Bone marrow (tissue), 2 donors: ENCODE measurements at regions not wholly inside any gene's neighbourhood (a gene's known extent, or its start where the extent isn't known, plus 50 kb on each side); places are given as distances from the start of the nearest gene placed in this dataset.

Experiments used
- DNase-seq, 2 donors: peaks; one replicate each; lab custom pipeline; 2025; lab: John Stamatoyannopoulos, UW

DNA sequence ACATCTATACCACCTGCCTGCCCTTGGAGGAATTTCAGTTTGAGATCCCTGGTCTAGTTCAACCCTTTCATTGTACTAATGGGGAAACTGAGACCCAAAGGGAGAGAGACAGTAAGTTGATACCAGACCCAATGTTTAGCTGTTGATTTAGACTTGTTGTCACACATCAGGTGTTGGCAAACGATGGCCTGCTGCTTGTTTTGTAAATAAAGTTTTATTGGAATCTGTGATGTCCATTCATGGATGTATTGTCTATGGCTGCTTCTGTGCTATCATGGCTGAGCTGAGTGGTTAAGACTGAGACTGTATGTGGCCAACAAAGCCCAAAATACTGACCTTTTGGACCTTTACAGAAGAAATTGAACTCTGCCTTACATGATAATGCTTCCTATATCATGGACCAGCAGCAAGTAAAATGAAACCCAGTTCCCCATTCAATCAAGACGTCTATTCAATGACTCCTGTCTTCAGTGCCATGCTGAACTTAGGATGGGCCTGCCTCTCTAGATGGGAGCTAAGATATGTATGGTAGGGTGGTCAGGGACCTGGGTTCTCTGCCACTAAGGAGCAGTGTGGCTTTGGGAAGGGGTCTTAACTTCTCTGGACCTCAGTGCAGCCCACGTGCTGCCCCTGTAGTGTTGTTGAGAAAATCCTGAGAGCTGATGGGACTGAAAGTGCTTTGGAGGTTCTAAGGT is 111.0 kb downstream of the IRX5 start:
- no peak for DNase-seq

GRCh38 chr16:55042556-55043432 is 112.1 kb downstream of the IRX5 start:
- DNase-seq = no peak

DNA sequence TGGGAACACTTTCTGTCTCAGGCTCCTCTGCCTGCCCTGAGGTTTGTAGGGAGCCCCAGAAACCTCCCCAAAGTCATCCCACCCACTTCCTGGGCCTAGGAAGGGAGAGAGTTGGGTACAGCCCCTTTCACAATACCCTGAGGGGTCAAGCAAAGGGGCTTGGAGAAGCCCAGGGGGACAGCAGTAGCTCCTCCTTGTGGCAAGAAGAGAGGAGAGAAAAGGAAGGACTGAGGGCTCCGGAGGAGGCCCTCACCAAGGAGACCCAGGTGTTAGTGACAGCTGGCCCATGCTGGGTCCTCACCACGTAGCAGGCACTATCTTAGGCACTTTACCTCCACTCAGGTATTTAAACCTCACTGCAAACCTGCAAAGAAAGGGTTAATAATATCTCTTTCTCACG is 112.8 kb downstream of the IRX5 start:
- no peak for DNase-seq

GRCh38 chr16:55044201-55044975 is 113.7 kb downstream of the IRX5 start:
- DNase-seq = no peak

- no peak for DNase-seq
These were observed 114.7 kb downstream of the IRX5 start for GRCh38 chr16:55045329-55045728.

DNA sequence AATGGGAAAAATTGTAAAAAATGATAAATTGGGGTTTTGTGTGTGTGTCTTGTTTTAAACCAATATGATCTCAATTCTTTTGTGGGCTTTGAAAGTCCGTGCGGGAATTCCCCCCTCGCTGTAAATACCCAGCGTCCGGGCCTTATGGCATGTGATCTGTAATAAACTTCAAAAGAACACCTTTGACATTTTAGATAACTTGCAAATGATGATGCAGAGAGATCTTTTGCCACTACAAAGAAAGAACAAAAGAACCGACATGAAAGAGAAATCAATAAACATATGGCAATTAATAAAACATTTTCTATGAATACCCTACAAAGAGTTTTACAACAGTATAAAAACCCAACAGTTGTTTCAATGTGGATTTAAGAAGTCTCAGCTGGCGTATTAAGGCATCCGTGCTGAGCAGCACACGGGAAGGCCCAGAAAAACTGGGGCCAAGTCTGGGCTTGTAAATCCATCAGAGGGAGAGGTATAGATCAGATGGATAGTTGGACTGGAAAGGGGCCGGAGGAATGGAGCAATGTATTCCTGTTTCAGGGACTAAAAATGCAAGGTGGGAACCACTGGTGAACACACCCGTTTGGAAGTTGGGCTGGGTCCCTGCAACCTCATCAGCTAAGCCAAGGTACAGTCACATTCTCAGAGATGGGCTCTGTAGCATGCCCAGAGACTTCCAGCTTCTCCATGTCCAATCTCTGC is 115.2 kb downstream of the IRX5 start:
- DNase-seq = no peak

GRCh38 chr16:55046513-55046912 is 115.8 kb downstream of the IRX5 start:
- DNase-seq = no peak

GRCh38 chr16:55046916-55047315 is 116.3 kb downstream of the IRX5 start:
- DNase-seq = no peak

- no peak for DNase-seq
These were observed 116.7 kb downstream of the IRX5 start for GRCh38 chr16:55047331-55047730.

- no peak for DNase-seq
These were observed 117.3 kb downstream of the IRX5 start for GRCh38 chr16:55047903-55048497.

DNA sequence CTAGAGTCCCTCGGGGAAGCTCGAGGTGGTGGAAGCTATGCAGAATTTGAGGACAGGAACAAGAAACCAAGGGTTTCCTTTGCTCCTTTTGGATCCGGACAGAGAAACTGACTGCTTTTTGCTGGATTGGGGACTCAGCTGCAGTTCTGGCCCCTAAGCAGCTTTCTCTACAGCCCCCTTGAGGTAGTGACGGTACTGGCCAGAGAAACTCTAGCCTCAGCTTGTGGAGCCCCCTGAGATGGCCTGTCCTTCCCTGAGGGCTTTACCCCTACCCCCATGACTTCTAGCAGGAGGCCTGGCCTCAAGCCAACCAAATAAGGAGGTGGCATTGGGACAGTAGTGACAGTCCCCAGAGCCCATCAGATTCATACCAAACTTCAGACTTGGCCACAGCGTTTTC is 118.1 kb downstream of the IRX5 start:
- no peak for DNase-seq

- DNase-seq = no peak
These were observed 121.1 kb downstream of the IRX5 start for GRCh38 chr16:55051571-55052347.

DNA sequence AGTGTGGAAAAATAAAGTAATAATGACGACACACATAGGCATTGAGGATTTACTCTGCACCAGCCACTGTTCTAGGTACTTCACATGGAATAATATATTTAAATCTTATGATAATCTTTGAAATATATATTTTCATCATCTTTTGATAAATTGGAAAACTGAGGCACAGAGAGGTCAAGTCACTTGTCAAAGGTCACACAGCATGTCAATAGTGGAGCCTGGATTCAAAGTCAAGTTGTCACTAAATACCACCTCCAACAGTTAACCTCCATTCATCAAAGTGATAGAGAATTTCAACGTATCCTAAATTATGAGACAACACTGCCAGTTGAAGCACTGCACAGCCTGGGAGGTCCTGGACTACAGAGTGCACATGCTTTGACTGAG is 121.7 kb downstream of the IRX5 start:
- DNase-seq = no peak

DNA sequence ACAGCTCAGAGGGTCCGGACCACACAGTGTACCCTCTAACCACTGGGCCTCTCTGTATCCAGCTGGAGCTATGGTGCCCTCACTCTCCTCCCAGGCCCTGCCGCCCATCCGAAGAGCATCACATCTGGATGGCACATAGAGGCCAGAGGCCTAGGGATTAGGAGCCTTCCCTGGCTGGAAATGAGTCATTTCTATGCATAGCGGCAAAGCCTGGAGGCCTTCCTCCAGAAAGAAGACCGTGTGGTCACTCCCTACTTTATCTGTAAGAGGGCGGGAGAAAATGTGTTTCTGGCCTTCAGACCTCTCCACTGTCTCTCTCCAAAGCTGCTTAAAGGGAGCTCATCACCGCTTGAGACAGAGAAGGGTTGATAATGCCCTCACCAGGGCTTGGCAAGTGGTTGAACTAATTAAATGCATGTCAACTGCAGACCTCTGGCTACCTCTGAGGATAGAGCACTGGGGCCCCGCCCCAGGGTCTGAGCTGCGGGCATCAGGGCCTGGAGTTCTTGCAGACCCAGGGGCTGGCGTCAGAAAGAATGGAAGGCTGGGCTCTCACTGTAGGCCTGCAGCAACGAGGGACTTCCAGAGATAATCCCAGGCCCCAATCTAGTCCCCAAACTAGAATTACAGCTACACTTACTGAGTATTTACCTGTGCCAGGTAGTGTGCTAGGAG is 122.2 kb downstream of the IRX5 start:
- DNase-seq = no peak

DNA sequence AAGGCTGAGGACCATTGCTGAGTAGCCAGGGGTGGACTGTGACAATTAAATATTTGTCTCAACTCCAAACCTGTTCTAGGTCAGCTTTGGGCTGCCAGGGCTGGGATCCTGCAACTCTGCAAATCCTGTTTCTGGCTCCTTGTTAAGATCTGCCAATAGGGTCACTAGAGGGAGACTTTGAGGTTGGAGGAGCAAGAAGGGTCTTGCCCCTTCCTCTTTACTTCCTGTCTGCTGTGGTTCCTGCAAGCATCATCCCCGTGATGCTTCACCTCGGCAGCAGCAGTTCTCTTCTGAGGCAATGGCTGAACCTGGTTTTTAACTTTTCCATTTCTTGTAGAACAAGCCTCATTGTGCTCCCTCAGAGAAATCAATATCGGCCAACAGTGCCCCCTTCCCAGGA is 124.6 kb downstream of the IRX5 start:
- DNase-seq = no peak

DNA sequence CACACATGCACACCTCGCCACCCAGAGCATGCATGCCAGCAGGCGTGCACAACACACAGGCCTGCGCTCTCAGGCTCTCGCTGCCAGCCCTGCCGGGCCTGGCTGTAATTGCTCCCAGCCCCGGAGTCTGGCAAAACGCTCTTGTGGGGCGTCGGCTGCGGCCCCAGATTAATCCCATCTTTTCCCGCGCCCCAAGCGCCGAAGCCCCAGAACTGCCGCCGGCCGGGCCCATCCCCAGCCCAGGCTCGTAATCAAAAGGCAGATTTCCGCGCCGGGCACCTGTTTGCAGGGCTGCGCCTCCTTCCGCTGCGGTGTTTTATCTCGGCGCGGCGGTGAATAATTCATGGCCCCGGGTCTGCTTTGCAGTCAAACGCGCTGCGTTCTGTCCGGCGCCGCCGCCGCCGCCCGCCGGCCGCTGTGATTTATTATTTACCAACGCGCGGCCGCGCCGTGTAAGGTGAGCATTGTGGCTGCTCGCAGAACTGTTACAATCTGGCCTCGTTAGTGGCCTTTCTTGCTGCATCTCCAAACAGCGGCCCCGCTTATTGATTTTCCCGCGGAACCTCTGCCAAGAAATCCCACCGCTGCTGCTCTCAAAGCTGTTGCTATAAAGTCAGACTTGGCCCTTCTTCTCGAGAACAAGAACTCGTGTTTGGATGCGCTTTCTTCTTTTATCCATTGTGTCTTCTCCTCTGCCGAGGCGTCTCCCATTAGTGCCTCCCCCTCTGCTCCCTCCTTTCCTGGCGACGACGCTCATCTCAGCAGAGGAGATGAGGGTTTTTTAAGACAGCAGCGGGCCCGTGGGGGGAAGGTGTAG is 126.1 kb downstream of the IRX5 start:
- DNase-seq = no peak

- no peak for DNase-seq
These were observed 127.2 kb downstream of the IRX5 start for GRCh38 chr16:55057866-55058265.

DNA sequence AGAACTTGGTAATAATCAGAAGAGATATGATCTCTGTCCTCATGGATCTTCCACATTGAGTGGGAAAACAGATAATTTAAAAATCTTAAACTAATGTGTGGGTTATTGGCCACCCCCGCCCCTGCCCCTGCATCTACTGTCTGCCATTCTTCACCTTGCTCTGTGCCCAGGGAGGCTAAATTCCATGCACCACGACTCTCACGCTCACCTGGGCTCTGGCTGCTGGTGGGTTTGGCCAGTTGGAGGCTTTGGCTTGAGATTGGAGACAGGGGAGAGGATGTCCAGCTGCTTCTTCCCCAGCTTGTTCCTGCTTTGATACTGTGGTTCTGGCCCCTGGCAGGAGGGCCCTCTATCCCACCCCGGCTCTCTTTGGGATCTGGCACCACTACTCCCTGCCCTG is 127.9 kb downstream of the IRX5 start:
- DNase-seq = no peak

GRCh38 chr16:55059146-55059545 is 128.5 kb downstream of the IRX5 start:
- DNase-seq = no peak
